Right cardiac atrium (tissue), 5 donors: ENCODE measurements at regions not wholly inside any gene's neighbourhood (a gene's known extent, or its start where the extent isn't known, plus 50 kb on each side); places are given as distances from the start of the nearest gene placed in this dataset.
"Not testable (repeated sequence)": the region's sequence is repeated elsewhere in the genome, so short reads cannot be mapped to it uniquely, and the experiment has no call there.

Source experiments
- ATAC-seq, 2 donors: fragments of 200-7000 bp; cut with Tn5 transposase; one replicate each; pipeline versions ENCODE4 v1.8.0 to v1.9.1; 2020; ENCODE audit warnings: moderate library complexity in 2 of 2, mild to moderate bottlenecking in 1 of 2
- DNase-seq, 3 donors: peaks; one replicate each; pipeline ENCODE4 v3.0.0-alpha.2; 2020
- H3K27ac ChIP-seq: one replicate; pipeline ENCODE4 v1.5.1; 2013; ENCODE audit warnings: mild to moderate bottlenecking, low read length, control low read depth, moderate library complexity
- H3K27me3 ChIP-seq: one replicate; pipeline ENCODE4 v1.6.1; 2013; ENCODE audit not compliant: control insufficient read depth, insufficient read depth
- H3K4me1 ChIP-seq: one replicate; pipeline ENCODE4 v1.6.1; 2013; ENCODE audit warnings: low read length; ENCODE audit not compliant: control insufficient read depth, insufficient read depth
- H3K4me3 ChIP-seq: one replicate; pipeline ENCODE4 v1.5.1; 2013; ENCODE audit warnings: low read length, control low read depth
- H3K9me3 ChIP-seq: one replicate; pipeline ENCODE4 v1.6.1; 2013; ENCODE audit warnings: low read length; ENCODE audit not compliant: control insufficient read depth
- WGBS: extraction: QIAGEN DNeasy Blood & Tissue Kit; methylation state at CpG from one replicate; pipeline ENCODE4 v1.1.7; 2013; 5-methylcytosine and 5-hydroxymethylcytosine counted together
- intact Hi-C, 4 donors: fragments of 100-400 bp; cut with DNase I; formaldehyde crosslinking; loops; one replicate each; pipeline versions ENCODE4 v1.11.0 to v1.14.0; 2022 to 2023
- donor health status: healthy with polysubstance abuse.
- donor health status: DM: no; HTN: yes; CAD: no.
- donor health status: DM: no; HTN: no; CAD: no.
- donor health status: DM: no; HTN: yes; CAD: no; lungs with severe emphysema.
- donor health status: DM: yes; HTN: yes; CAD: no.

DNA sequence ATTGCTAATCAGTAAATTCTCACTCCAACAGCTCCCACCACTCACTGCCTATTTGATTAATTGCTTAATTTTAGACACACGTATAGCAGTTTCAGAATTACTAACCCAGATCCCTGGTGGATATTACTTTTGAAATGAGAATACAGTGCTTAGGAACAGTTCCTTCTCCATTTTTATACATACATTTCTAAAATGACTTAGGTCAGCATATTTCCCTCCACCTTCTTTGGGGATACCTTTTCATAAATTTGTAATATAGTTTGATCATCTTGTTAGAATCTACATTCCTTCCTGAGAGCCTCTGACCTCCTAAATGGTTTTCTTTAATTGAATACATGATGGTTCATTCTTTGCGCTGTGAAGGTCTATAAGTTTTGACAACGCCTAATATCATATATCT is 279.8 kb upstream of the NETO1 start:
- Histone ChIP-seq H3K4me3 (no peak overlapping the region), H3K9me3 (no peaks in the 10 kb centered on the region), H3K4me1 (no peaks in the 10 kb centered on the region), H3K27ac (no peak overlapping the region), H3K27me3 (no peaks in the 10 kb centered on the region)
- DNase-seq (no peak), ATAC-seq (no peak)
- WGBS, result 87% methylated on average over 3 of the region's 3 CpGs
- intact Hi-C loops, result loop anchor here in 1 of 4 donors (10.0 kb wide), 1 partner anchor 383 kb away; no protein-coding TSS in a partner anchor

DNA sequence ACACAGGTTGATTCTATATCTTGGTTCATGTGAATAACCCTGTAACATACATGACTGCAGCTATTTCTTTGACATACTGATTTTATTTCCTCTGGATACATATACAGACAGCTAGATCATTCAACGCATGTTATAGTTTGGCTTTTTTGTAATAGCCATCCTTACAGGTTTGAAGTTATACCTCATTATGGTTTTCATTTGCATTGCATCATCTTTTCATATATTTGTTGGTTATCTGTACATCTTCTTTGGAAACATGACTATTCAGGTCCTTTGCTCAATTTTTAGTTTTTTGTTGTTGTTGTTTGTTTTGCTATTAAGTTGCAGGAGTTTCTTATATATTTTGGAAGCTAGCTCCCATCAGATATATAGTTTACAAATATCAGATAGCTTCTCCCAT is 276.2 kb upstream of the NETO1 start:
- H3K27me3 ChIP-seq, result no peaks in the 10 kb centered on the region
- no peaks in the 10 kb centered on the region for H3K4me1 ChIP-seq
- H3K4me3 ChIP-seq, result no peak overlapping the region
- intact Hi-C loops, result loop anchor here in 1 of 4 donors (10.0 kb wide), 1 partner anchor 379 kb away; no protein-coding TSS in a partner anchor
- 94% methylated on average over 1 of the region's 1 CpG for whole genome bisulfite sequencing
- H3K9me3 ChIP-seq, result no peaks in the 10 kb centered on the region
- no peak for ATAC-seq
- DNase-seq, result no peak
- no peak overlapping the region for H3K27ac ChIP-seq

- intact Hi-C loops, result loop anchor here in 1 of 4 donors (10.0 kb wide), 1 partner anchor 371 kb away; no protein-coding TSS in a partner anchor
- Histone ChIP-seq H3K9me3 (no peaks in the 10 kb centered on the region), H3K4me3 (no peak overlapping the region), H3K27me3 (no peaks in the 10 kb centered on the region), H3K4me1 (no peaks in the 10 kb centered on the region), H3K27ac (no peak overlapping the region)
- no peak for DNase-seq
- WGBS, result 49% methylated on average over 2 of the region's 2 CpGs
- ATAC-seq, result no peak
These were observed 268.3 kb upstream of the NETO1 start for GRCh38 chr18:73136134-73136533.

DNA sequence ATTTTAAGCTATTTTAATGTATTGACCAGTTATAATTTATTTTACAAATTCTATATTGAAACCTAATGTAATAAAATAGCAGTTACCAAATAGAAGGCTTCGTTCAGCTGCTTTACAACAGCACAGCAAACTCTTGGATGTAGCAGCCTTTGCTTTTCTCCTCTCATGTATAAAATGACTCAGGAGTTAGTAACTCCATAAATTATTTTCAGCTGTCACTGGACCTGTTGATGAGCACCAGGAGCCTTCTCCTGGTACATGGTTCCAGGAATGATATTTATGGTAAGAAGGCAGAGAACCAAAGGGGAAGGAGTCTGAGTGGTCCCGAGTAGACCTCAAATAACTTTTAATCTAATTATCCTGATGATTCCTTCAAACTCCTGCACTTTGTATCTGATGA is 256.4 kb upstream of the NETO1 start:
- Histone ChIP-seq H3K9me3 (no peaks in the 10 kb centered on the region), H3K27ac (no peak overlapping the region), H3K4me1 (no peaks in the 10 kb centered on the region), H3K27me3 (no peaks in the 10 kb centered on the region), H3K4me3 (no peak overlapping the region)
- no peak for DNase-seq
- intact Hi-C loops, result no loop called here
- WGBS, result 62% methylated on average over 2 of the region's 2 CpGs
- no peak for ATAC-seq

DNA sequence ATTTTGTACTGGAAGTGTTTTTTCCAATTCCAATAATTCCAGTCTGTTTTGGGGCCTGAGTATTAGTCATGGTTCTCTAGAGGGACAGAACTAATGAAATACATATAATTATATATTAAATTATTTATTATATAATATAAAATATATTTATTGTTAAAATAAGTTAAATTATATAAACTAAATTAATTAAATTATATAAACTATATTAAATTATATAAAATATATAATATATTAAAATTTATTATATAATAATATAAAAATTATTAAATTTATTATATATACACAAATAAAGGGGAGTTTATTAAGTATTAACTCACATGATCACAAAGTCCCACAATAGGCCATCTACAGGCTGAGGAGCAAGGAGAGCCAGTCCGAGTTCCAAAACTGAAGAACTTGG is 253.4 kb upstream of the NETO1 start:
- intact Hi-C loops, result no loop called here
- Histone ChIP-seq H3K4me3 (no peak overlapping the region), H3K9me3 (no peaks in the 10 kb centered on the region), H3K27ac (no peak overlapping the region), H3K27me3 (no peaks in the 10 kb centered on the region), H3K4me1 (no peaks in the 10 kb centered on the region)
- ATAC-seq (no peak), DNase-seq (no peak)
- 90% methylated on average over 1 of the region's 1 CpG for WGBS

- Histone ChIP-seq H3K27ac (no peak overlapping the region), H3K9me3 (no peaks in the 10 kb centered on the region), H3K27me3 (no peaks in the 10 kb centered on the region), H3K4me1 (no peaks in the 10 kb centered on the region), H3K4me3 (no peak overlapping the region)
- WGBS, result 89% methylated on average over 8 of the region's 8 CpGs
- ATAC-seq (no peak), DNase-seq (peak in 1 of 3 donors; percentile 9)
- intact Hi-C loops, result no loop called here
These were observed 252.8 kb upstream of the NETO1 start for GRCh38 chr18:73120626-73121025.

DNA sequence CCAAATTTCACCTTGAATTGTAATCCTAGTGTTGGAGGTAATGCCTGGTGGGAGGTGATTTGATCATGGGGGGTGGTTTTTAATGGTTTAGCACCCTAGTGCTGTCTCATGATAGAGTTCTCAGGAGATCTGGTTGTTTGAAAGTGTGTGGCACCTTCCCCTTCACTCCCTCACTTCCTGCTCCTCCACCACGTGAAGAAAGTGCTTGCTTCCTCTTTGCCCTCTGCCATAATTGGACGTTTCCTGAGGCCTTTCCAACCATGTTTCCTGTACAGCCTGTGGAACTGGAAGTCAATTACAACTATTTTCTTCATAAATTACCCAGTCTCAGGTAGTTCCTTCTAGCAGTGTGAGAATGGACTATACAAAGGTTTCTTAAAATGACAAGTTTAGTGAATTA is 251.8 kb upstream of the NETO1 start:
- 37% methylated on average over 2 of the region's 2 CpGs for WGBS

DNA sequence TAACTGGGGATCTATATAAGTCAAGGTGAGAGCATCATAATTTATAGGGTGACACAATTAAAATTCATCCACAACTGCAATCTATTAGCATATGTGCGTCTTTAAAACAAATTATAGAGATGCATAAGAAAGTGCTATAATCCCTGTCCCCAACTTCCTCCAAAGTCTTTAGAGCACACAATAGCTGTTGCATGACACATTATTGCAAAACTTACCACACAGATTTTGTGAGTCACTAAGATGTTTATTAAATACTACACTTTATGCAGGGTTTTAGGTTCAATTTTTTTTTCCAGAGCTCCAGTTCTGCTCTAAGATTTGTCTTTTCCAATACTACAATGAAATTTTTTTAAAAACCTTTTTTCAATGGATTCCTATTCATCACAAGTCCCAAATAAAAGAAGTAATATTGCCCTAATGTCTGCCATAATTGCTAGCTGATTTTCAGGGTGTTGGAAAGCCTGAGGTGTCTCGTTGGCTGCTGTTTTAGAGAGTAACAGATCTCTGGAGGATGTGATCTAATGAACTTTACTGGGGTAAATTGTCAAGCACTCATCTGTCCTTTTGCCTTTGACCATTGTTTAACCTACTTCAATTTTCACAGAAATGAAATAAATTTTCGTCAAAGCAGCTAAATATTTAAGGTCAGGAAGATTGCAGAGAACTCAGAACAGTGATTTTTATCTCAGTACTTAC is 250.5 kb upstream of the NETO1 start:
- no peak for ATAC-seq

More for the DNA sequence above, 251.8 kb upstream of the NETO1 start:
- no peaks in the 10 kb centered on the region for H3K27me3 ChIP-seq
- H3K9me3 ChIP-seq, result no peaks in the 10 kb centered on the region
- intact Hi-C loops, result no loop called here
- no peak overlapping the region for H3K4me3 ChIP-seq
- H3K27ac ChIP-seq, result no peak overlapping the region
- DNase-seq (no peak), ATAC-seq (no peak)
- no peaks in the 10 kb centered on the region for H3K4me1 ChIP-seq

DNA sequence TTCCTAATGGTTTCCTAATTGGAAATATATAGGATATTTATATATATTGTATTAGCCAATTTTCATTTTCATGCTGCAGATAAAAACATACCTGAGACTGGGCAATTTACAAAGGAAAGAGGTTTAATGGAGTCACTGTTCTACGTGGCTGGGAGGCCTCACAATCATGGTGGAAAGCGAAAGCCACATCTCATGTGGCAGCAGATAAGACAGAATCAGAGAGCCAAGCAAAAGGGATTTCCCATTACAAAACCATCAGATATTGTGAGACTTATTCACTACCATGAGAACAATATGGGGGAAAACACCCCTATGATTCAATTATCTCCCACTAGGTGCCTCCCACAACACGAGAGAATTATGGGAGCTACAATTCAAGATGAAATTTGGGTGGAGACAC is 242.5 kb upstream of the NETO1 start:
- ATAC-seq (no peak), DNase-seq (no peak)
- no peaks in the 10 kb centered on the region for H3K4me1 ChIP-seq
- intact Hi-C loops, result no loop called here
- H3K4me3 ChIP-seq, result no peak overlapping the region
- no peak overlapping the region for H3K27ac ChIP-seq
- no peaks in the 10 kb centered on the region for H3K9me3 ChIP-seq
- no peaks in the 10 kb centered on the region for H3K27me3 ChIP-seq
- WGBS, result 76% methylated on average over 3 of the region's 3 CpGs

More for the DNA sequence above, 250.5 kb upstream of the NETO1 start:
- no peak for DNase-seq
- Histone ChIP-seq H3K9me3 (no peaks in the 10 kb centered on the region), H3K27me3 (no peaks in the 10 kb centered on the region), H3K27ac (no peak overlapping the region), H3K4me1 (no peaks in the 10 kb centered on the region), H3K4me3 (no peak overlapping the region)
- intact Hi-C loops, result no loop called here
- WGBS, result 79% methylated on average over 3 of the region's 3 CpGs

- intact Hi-C loops, result no loop called here
- Histone ChIP-seq H3K4me3 (no peak overlapping the region), H3K4me1 (no peaks in the 10 kb centered on the region), H3K9me3 (no peaks in the 10 kb centered on the region), H3K27me3 (no peaks in the 10 kb centered on the region), H3K27ac (no peak overlapping the region)
- no peak for DNase-seq
- 95% methylated on average over 4 of the region's 4 CpGs for WGBS
- no peak for ATAC-seq
These were observed 234.2 kb upstream of the NETO1 start for GRCh38 chr18:73101977-73102376.

DNA sequence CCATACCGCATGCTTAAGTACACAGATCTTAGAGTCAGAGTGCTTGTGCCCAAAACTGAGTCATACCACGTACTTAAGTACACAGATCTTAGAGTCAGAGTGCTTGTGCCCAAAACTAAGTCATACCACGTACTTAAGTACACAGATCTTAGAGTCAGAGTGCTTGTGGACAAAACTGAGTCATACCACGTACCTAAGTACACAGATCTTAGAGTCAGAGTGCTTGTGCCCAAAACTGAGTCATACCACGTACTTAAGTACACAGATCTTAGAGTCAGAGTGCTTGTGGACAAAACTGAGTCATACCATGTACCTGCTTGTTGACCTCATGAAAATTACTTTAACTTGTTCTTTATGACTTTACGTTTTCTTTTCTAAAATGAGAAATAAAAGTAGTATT is 233.7 kb upstream of the NETO1 start:
- H3K27ac ChIP-seq, ATAC-seq, H3K9me3 ChIP-seq, DNase-seq, H3K4me1 ChIP-seq, intact Hi-C loops, H3K27me3 ChIP-seq, H3K4me3 ChIP-seq: not testable (repeated sequence)
- WGBS, result 85% methylated on average over 6 of the region's 6 CpGs

GRCh38 chr18:73099759-73100158 is 232.0 kb upstream of the NETO1 start:
- ATAC-seq (no peak), DNase-seq (no peak)
- Histone ChIP-seq H3K27me3 (no peaks in the 10 kb centered on the region), H3K4me1 (no peaks in the 10 kb centered on the region), H3K27ac (no peak overlapping the region), H3K9me3 (no peaks in the 10 kb centered on the region), H3K4me3 (no peak overlapping the region)
- WGBS, result 58% methylated on average over 2 of the region's 2 CpGs
- intact Hi-C loops, result no loop called here
